GM19455 (cell line): ENCODE measurements at regions not wholly inside any gene's neighbourhood (a gene's known extent, or its start where the extent isn't known, plus 50 kb on each side); places are given as distances from the start of the nearest gene placed in this dataset.

ENCODE experiments used
- ATAC-seq: cut with Tn5 transposase; IDR thresholded peaks from one replicate; pipeline ENCODE4 v1.9.1; 2021; ENCODE audit not compliant: unreplicated experiment

- no peak for ATAC-seq
Observed at GRCh38 chr3:80535286-80535685, 767.5 kb upstream of the ROBO1 start.

DNA sequence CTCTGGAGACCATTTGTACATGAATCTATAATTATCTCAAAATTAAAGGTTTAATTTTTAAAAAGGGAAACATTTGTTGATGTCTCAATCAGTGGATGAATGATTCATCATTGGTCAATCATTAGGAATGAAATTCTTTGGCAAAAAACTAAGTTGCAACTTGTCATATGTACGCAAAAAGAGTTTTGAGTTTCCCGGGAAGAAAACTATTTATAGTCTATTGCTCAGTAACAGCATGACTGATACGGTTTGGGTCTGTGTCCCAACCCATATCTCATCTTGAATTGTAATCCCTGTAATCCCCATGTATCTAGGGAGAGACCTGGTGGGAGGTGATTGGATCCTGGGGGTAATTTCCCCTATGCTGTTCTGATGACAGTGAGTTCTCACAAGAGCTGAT lies 765.8 kb upstream of the ROBO1 start:
- no peak for ATAC-seq

GRCh38 chr3:80526153-80526552 lies 758.4 kb upstream of the ROBO1 start:
- ATAC-seq = no peak

DNA sequence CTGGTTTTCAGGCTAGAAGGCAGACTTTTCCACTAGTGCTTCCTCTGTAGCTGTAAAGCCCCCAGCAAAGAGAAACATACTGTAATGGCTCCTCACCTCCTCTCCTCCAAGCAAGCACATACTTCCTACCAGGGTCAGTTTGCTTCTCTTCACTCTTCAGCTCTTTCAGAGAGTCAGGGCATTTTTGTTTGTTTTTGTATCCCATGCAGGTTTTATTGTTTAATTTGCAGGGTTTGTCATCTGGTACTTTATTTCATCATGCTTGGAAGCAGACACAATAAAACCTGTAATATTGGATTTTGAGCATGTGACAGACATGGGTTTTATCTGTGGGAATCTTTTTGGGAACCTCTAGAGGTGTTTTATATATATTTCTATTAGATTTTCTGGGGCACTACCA lies 753.3 kb upstream of the ROBO1 start:
- no peak for ATAC-seq

- no peak for ATAC-seq
Observed at GRCh38 chr3:80519436-80519835, 751.6 kb upstream of the ROBO1 start.

GRCh38 chr3:80496452-80496851 lies 728.7 kb upstream of the ROBO1 start:
- no peak for ATAC-seq

GRCh38 chr3:80492162-80492561 lies 724.4 kb upstream of the ROBO1 start:
- no peak for ATAC-seq

DNA sequence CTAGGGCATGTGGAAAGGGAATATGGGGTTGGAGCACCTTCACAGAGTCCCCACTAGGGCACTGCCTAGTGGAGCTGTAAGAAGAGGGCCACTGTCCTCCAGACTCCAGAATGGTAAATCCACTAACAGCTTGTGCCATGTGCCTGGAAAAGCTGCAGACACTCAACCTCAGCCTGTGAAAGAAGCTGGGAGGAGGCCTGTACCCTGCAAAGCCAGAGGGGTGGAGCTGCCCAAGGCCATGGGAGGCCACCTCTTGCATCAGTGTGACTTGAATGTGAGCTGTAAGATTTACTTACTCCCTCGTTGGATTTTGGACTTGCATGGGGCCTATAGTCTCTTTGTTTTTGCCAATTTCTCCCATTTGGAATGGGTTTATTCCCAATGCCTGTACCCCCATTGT lies 705.2 kb upstream of the ROBO1 start:
- ATAC-seq = no peak

DNA sequence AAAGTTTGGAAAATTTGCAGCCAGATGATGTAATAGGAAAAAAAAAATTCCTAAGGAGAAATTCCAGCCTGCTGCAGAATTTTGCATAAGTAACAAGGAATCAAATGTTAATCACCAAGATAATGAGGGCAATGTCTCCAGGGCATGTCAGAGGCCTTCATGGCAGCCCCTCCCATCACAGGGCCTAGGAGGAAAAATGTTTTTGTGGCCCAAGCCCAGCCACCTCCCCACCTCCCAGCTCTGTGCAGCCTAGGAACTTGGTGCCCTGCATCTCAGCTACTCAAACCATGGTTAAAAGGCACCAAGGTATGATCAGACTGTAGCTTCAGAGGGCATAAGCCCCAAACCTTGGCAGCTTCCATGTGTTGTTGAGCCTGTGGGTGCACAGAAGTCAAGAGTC lies 704.7 kb upstream of the ROBO1 start:
- ATAC-seq = no peak

DNA sequence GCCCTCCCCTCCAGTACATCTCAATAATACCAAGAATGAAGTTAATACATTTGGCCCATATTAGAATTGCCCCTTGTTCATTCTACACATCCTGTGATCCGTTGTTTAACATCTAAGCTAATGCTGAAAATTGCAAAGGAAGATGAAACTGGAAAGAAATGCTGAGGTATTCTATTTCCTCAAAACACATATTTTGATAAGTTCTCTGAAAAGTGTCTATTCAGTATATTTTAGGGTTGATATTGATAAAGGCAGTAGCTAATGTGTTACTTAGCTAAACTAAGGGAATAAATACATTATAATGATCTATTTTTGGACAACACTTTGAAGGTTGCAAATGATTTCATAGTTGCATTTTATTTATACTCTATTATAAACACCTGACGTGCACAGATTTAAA lies 702.6 kb upstream of the ROBO1 start:
- ATAC-seq = no peak

DNA sequence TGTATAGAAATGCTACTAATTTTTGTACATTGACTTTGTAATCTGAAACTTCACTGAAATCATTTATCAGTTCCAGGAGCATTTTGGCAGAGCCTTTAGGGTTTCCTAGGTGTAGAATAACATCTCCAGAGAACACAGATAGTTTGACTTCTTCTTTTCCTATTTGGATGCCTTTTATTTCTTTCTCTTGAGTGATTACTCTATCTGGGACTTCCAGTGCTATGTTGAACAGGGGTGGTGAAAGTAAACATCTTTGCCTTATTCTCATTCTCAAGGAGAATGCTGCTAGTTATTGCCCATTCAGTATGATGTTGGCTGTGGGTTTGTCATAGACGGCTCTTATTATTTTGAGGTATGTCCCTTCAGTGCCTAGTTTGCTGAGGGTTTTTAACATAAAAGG lies 697.9 kb upstream of the ROBO1 start:
- ATAC-seq = no peak

GRCh38 chr3:80451393-80451792 lies 683.6 kb upstream of the ROBO1 start:
- no peak for ATAC-seq

GRCh38 chr3:80445641-80446040 lies 677.8 kb upstream of the ROBO1 start:
- ATAC-seq = no peak

DNA sequence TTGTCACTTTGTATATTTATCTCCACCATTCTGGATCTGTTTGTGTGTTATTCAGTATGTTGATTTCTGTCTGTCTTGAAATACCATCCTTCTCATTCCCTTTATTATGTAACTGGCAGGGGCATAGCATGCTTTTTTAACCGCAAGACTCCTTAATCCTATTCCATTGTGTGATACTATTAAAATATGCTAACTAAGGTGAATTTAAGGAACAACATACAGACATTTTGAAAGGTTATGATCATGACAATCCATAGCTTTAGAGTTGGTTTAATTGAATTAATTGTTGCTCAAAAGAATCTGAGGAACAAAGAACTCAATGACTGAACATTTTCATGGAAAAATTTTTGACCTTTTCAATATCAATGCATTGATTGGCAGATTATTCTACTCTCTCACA lies 677.3 kb upstream of the ROBO1 start:
- no peak for ATAC-seq

- ATAC-seq = no peak
Observed at GRCh38 chr3:80439490-80439889, 671.7 kb upstream of the ROBO1 start.

GRCh38 chr3:80434366-80434765 lies 666.6 kb upstream of the ROBO1 start:
- ATAC-seq = no peak

- ATAC-seq = no peak
Observed at GRCh38 chr3:80424951-80425350, 657.2 kb upstream of the ROBO1 start.

DNA sequence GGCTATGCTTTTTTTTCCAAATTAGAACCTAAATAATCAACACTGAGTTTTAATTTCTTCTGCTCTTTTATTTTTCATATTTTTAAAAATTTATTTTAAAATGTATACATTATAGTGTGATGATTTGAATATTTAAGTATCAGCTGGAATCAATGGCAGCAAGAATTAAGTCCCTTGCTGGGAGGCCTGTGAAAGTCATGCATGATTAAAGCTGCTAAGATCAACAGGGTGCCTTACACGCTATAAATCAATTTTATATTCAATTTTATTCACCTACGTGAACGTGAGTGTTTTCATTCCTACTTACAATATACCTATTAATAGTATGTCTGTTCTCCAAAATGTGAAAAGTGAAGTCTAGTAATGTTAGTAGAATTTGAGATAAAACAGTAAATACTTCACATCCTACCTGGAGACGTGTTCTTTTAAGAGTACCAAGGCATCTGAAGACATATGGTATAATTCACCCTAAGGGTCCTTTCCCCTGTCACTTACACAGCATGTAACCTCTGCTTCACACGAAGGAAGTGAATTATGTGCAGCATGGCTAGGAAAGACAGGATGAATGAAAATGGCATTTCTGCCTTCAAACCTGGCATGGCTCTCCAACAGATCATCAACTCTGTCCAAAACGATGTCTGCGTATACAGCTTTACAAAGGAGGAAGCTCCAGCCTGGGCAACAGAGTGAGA lies 640.4 kb upstream of the ROBO1 start:
- no peak for ATAC-seq

GRCh38 chr3:80405618-80406017 lies 637.8 kb upstream of the ROBO1 start:
- ATAC-seq = no peak

DNA sequence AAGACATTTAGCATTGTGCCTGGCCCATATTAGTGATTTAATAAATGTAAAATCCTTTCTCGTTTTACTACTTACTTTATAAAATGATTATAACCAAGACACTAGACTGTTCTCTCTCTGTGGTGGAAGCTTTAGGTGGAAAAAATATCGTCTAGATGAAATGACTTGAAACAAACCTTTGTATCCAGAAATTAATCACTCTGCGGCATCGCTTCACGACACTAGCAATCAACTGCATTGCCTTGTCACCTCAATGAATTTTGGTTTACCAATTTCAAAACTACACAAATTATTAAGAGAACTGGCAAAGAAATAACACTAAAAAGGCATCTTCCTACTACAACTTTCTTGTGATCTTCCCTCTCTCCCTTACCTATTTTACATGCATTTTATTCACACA lies 627.2 kb upstream of the ROBO1 start:
- ATAC-seq = no peak

GRCh38 chr3:80391573-80391972 lies 623.8 kb upstream of the ROBO1 start:
- ATAC-seq = no peak

DNA sequence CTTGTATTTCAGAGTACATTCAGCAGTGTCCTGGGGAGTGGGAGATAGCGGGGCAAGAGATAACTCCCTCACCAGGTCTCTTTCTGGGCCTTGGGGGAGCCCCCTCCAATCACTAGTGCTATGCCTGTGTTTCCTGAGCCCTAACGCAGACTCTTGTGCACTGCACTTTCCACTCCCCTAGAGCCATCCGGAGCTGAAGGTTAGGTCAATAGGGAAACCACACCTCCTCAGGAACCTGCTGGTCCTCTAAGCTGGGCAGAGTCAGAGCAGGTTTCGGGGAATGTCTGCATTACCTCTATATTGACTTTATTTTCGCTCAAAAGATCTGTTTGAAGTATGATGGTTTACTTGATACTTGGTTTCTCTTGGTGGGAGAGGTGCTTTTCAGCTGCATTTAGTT lies 617.0 kb upstream of the ROBO1 start:
- ATAC-seq = no peak

GRCh38 chr3:80374423-80374822 lies 606.6 kb upstream of the ROBO1 start:
- ATAC-seq = no peak

DNA sequence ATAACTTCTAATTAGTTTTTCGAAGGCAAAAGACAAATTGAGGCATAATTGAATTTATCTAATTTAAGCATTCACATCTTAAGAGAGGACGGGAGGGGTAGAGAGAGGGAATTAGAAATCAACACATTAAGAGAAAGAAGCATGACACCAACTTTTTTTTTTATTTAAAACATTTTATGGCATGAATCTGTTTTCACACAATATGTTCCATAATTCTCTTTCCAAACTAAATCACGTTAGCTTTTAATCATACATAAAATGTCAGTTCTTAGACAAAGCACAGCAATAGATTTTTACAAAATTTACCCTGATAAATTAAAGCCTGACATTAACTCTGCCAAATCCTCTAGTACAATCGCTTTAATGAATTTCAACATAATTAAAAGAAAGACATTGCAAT lies 600.8 kb upstream of the ROBO1 start:
- no peak for ATAC-seq
